ENCODE measurements at regions not wholly inside any gene's neighbourhood (a gene's known extent, or its start where the extent isn't known, plus 50 kb on each side); places are given as distances from the start of the nearest gene placed in this dataset.
"Not testable (repeated sequence)": the region's sequence is repeated elsewhere in the genome, so short reads cannot be mapped to it uniquely, and the experiment has no call there.

- Histone ChIP-seq H3K36me3 (ENCODE audit: insufficient read depth, low read length) (no peaks in the 10 kb centered on the region), H3K27ac (no peak overlapping the region), H3K9me3 (ENCODE audit: low read depth, low read length) (no peaks in the 10 kb centered on the region), H3K9ac (ENCODE audit: insufficient read length) (no peak overlapping the region), H3K4me3 (no peak overlapping the region)
- DNase-seq (ENCODE audit: low read depth, low spot score) = no peak
- TF ChIP-seq FOXP2 (optimal IDR thresholded peaks at IDR 0.05; ENCODE audit: control extremely low read depth, extremely low read length, insufficient read depth) = no peak
- no peak for TF ChIP-seq EZH2 (IDR thresholded peaks at IDR 0.05)
- TF ChIP-seq POLR2AphosphoS5 (IDR thresholded peaks at IDR 0.05; ENCODE audit: borderline replicate concordance, low read depth, low read length) = no peak
Observed at GRCh38 chr1:191729742-191730141, 428.5 kb upstream of the RGS18 start.

- H3K9me3 ChIP-seq (ENCODE audit: low read depth, low read length); H3K36me3 ChIP-seq (ENCODE audit: insufficient read depth, low read length); H3K4me3 ChIP-seq; H3K9ac ChIP-seq (ENCODE audit: insufficient read length); H3K27ac ChIP-seq; DNase-seq (ENCODE audit: low read depth, low spot score): not testable (repeated sequence)
Observed at GRCh38 chr1:191731608-191732302, 426.5 kb upstream of the RGS18 start.

- TF ChIP-seq POLR2AphosphoS5 (IDR thresholded peaks at IDR 0.05; ENCODE audit: borderline replicate concordance, low read depth, low read length) = no peak
- TF ChIP-seq EZH2 (IDR thresholded peaks at IDR 0.05) = no peak
- no peak for TF ChIP-seq FOXP2 (optimal IDR thresholded peaks at IDR 0.05; ENCODE audit: control extremely low read depth, extremely low read length, insufficient read depth)
- no peak for DNase-seq (ENCODE audit: low read depth, low spot score)
- H3K4me3 ChIP-seq = no peak overlapping the region
- no peak overlapping the region for H3K27ac ChIP-seq
- no peaks in the 10 kb centered on the region for H3K36me3 ChIP-seq (ENCODE audit: insufficient read depth, low read length)
- H3K9me3 ChIP-seq (ENCODE audit: low read depth, low read length) = no peaks in the 10 kb centered on the region
- no peak overlapping the region for H3K9ac ChIP-seq (ENCODE audit: insufficient read length)
Observed at GRCh38 chr1:191734321-191734720, 423.9 kb upstream of the RGS18 start.

GRCh38 chr1:191739544-191739943 lies 418.7 kb upstream of the RGS18 start:
- DNase-seq (ENCODE audit: low read depth, low spot score) = no peak
- no peaks in the 10 kb centered on the region for H3K36me3 ChIP-seq (ENCODE audit: insufficient read depth, low read length)
- no peak for TF ChIP-seq EZH2 (IDR thresholded peaks at IDR 0.05)
- no peak for TF ChIP-seq FOXP2 (optimal IDR thresholded peaks at IDR 0.05; ENCODE audit: control extremely low read depth, extremely low read length, insufficient read depth)
- TF ChIP-seq POLR2AphosphoS5 (IDR thresholded peaks at IDR 0.05; ENCODE audit: borderline replicate concordance, low read depth, low read length) = no peak
- H3K27ac ChIP-seq = no peak overlapping the region
- H3K9me3 ChIP-seq (ENCODE audit: low read depth, low read length) = no peaks in the 10 kb centered on the region
- no peak overlapping the region for H3K4me3 ChIP-seq
- no peak overlapping the region for H3K9ac ChIP-seq (ENCODE audit: insufficient read length)

GRCh38 chr1:191752342-191752741 lies 405.9 kb upstream of the RGS18 start:
- Histone ChIP-seq H3K4me3 (no peak overlapping the region), H3K27ac (no peak overlapping the region), H3K9me3 (ENCODE audit: low read depth, low read length) (no peaks in the 10 kb centered on the region), H3K36me3 (ENCODE audit: insufficient read depth, low read length) (no peaks in the 10 kb centered on the region), H3K9ac (ENCODE audit: insufficient read length) (no peak overlapping the region)
- DNase-seq (ENCODE audit: low read depth, low spot score) = no peak
- TF ChIP-seq POLR2AphosphoS5 (IDR thresholded peaks at IDR 0.05; ENCODE audit: borderline replicate concordance, low read depth, low read length) (no peak), EZH2 (IDR thresholded peaks at IDR 0.05) (no peak), FOXP2 (optimal IDR thresholded peaks at IDR 0.05; ENCODE audit: control extremely low read depth, extremely low read length, insufficient read depth) (no peak)

- H3K9me3 ChIP-seq (ENCODE audit: low read depth, low read length) = no peaks in the 10 kb centered on the region
- no peak overlapping the region for H3K9ac ChIP-seq (ENCODE audit: insufficient read length)
- no peak overlapping the region for H3K27ac ChIP-seq
- DNase-seq (ENCODE audit: low read depth, low spot score) = no peak
- no peak for TF ChIP-seq FOXP2 (optimal IDR thresholded peaks at IDR 0.05; ENCODE audit: control extremely low read depth, extremely low read length, insufficient read depth)
- TF ChIP-seq POLR2AphosphoS5 (IDR thresholded peaks at IDR 0.05; ENCODE audit: borderline replicate concordance, low read depth, low read length) = no peak
- TF ChIP-seq EZH2 (IDR thresholded peaks at IDR 0.05) = no peak
- H3K4me3 ChIP-seq = no peak overlapping the region
- no peaks in the 10 kb centered on the region for H3K36me3 ChIP-seq (ENCODE audit: insufficient read depth, low read length)
Observed at GRCh38 chr1:191760016-191760415, 398.2 kb upstream of the RGS18 start.

GRCh38 chr1:191788551-191788950 lies 369.7 kb upstream of the RGS18 start:
- Histone ChIP-seq H3K36me3 (ENCODE audit: insufficient read depth, low read length) (no peaks in the 10 kb centered on the region), H3K9ac (ENCODE audit: insufficient read length) (no peak overlapping the region), H3K27ac (no peak overlapping the region), H3K4me3 (no peak overlapping the region), H3K9me3 (ENCODE audit: low read depth, low read length) (no peaks in the 10 kb centered on the region)
- TF ChIP-seq FOXP2 (optimal IDR thresholded peaks at IDR 0.05; ENCODE audit: control extremely low read depth, extremely low read length, insufficient read depth) (no peak), EZH2 (IDR thresholded peaks at IDR 0.05) (no peak), POLR2AphosphoS5 (IDR thresholded peaks at IDR 0.05; ENCODE audit: borderline replicate concordance, low read depth, low read length) (no peak)
- no peak for DNase-seq (ENCODE audit: low read depth, low spot score)

GRCh38 chr1:191798178-191798577 lies 360.1 kb upstream of the RGS18 start:
- no peak overlapping the region for H3K4me3 ChIP-seq
- no peak overlapping the region for H3K27ac ChIP-seq
- no peak for DNase-seq (ENCODE audit: low read depth, low spot score)
- no peaks in the 10 kb centered on the region for H3K9me3 ChIP-seq (ENCODE audit: low read depth, low read length)
- no peaks in the 10 kb centered on the region for H3K36me3 ChIP-seq (ENCODE audit: insufficient read depth, low read length)
- H3K9ac ChIP-seq (ENCODE audit: insufficient read length) = no peak overlapping the region
- no peak for TF ChIP-seq POLR2AphosphoS5 (IDR thresholded peaks at IDR 0.05; ENCODE audit: borderline replicate concordance, low read depth, low read length)
- no peak for TF ChIP-seq FOXP2 (optimal IDR thresholded peaks at IDR 0.05; ENCODE audit: control extremely low read depth, extremely low read length, insufficient read depth)

- H3K9ac ChIP-seq (ENCODE audit: insufficient read length) = no peak overlapping the region
- H3K9me3 ChIP-seq (ENCODE audit: low read depth, low read length) = no peaks in the 10 kb centered on the region
- TF ChIP-seq EZH2 (IDR thresholded peaks at IDR 0.05) (no peak), POLR2AphosphoS5 (IDR thresholded peaks at IDR 0.05; ENCODE audit: borderline replicate concordance, low read depth, low read length) (no peak), FOXP2 (optimal IDR thresholded peaks at IDR 0.05; ENCODE audit: control extremely low read depth, extremely low read length, insufficient read depth) (no peak)
- no peak for DNase-seq (ENCODE audit: low read depth, low spot score)
- no peak overlapping the region for H3K4me3 ChIP-seq
- no peaks in the 10 kb centered on the region for H3K36me3 ChIP-seq (ENCODE audit: insufficient read depth, low read length)
- H3K27ac ChIP-seq = no peak overlapping the region
Observed at GRCh38 chr1:191804311-191804710, 354.0 kb upstream of the RGS18 start.

- not testable (repeated sequence) for H3K9ac ChIP-seq (ENCODE audit: insufficient read length)
Observed at GRCh38 chr1:191813593-191813992, 344.7 kb upstream of the RGS18 start.

More at GRCh38 chr1:191813593-191813992, 344.7 kb upstream of the RGS18 start:
- DNase-seq (ENCODE audit: low read depth, low spot score); H3K4me3 ChIP-seq; H3K36me3 ChIP-seq (ENCODE audit: insufficient read depth, low read length); H3K9me3 ChIP-seq (ENCODE audit: low read depth, low read length); H3K27ac ChIP-seq: not testable (repeated sequence)
